ENCODE measurements at regions not wholly inside any gene's neighbourhood (a gene's known extent, or its start where the extent isn't known, plus 50 kb on each side); places are given as distances from the start of the nearest gene placed in this dataset.

DNA sequence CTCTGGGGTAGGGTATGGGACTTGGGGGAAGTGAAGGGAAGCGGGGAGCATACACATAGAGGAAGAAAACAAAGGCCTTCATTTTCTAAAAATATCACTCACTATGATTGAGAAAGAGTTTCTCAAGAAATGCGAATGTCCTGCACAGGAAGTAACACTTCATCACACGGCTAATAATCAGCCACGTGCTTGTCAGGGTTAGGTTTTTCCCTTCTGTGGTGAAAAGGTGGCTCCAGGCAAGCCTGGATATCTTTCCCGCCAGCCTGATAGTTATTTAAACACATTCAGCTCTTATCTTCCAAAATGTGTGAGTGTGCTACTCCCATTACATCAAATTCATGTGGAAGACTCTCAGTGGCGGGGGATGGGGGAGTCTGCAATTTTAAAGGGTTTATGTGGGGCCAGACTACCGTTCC, 166.4 kb upstream of the ADO start:
- TF ChIP-seq EP300 (IDR thresholded peaks at IDR 0.05) = no peak
- no peak for TF ChIP-seq FOSL2 (IDR thresholded peaks at IDR 0.05)
- no peak for TF ChIP-seq FOSL2 (CRISPR knock-in tag; IDR thresholded peaks at IDR 0.05)
- TF ChIP-seq POLR2A (IDR thresholded peaks at IDR 0.05; ENCODE audit: low read length) = no peak
- TF ChIP-seq CEBPB (IDR thresholded peaks at IDR 0.05) = no peak
- TF ChIP-seq, protein P1, sequence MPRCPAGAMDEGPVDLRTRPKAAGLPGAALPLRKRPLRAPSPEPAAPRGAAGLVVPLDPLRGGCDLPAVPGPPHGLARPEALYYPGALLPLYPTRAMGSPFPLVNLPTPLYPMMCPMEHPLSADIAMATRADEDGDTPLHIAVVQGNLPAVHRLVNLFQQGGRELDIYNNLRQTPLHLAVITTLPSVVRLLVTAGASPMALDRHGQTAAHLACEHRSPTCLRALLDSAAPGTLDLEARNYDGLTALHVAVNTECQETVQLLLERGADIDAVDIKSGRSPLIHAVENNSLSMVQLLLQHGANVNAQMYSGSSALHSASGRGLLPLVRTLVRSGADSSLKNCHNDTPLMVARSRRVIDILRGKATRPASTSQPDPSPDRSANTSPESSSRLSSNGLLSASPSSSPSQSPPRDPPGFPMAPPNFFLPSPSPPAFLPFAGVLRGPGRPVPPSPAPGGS (IDR thresholded peaks at IDR 0.05) = no peak
- TF ChIP-seq RAD21 (conservative IDR thresholded peaks at IDR 0.05 in 1 of 2, IDR thresholded peaks at IDR 0.05 in 1 of 2) = no peak
- TF ChIP-seq, protein P2, sequence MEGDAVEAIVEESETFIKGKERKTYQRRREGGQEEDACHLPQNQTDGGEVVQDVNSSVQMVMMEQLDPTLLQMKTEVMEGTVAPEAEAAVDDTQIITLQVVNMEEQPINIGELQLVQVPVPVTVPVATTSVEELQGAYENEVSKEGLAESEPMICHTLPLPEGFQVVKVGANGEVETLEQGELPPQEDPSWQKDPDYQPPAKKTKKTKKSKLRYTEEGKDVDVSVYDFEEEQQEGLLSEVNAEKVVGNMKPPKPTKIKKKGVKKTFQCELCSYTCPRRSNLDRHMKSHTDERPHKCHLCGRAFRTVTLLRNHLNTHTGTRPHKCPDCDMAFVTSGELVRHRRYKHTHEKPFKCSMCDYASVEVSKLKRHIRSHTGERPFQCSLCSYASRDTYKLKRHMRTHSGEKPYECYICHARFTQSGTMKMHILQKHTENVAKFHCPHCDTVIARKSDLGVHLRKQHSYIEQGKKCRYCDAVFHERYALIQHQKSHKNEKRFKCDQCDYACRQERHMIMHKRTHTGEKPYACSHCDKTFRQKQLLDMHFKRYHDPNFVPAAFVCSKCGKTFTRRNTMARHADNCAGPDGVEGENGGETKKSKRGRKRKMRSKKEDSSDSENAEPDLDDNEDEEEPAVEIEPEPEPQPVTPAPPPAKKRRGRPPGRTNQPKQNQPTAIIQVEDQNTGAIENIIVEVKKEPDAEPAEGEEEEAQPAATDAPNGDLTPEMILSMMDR (IDR thresholded peaks at IDR 0.05) = no peak
- no peak for TF ChIP-seq HOXA7 (CRISPR knock-in tag; IDR thresholded peaks at IDR 0.05)
- no peak for TF ChIP-seq GATA3 (IDR thresholded peaks at IDR 0.05; ENCODE audit: borderline replicate concordance)
- TF ChIP-seq BHLHE40 (IDR thresholded peaks at IDR 0.05; ENCODE audit: low read depth, low read length) = no peak
- TF ChIP-seq CHD4 (IDR thresholded peaks at IDR 0.05; ENCODE audit: borderline replicate concordance) = no peak
- TF ChIP-seq, protein P3, sequence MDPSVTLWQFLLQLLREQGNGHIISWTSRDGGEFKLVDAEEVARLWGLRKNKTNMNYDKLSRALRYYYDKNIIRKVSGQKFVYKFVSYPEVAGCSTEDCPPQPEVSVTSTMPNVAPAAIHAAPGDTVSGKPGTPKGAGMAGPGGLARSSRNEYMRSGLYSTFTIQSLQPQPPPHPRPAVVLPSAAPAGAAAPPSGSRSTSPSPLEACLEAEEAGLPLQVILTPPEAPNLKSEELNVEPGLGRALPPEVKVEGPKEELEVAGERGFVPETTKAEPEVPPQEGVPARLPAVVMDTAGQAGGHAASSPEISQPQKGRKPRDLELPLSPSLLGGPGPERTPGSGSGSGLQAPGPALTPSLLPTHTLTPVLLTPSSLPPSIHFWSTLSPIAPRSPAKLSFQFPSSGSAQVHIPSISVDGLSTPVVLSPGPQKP (IDR thresholded peaks at IDR 0.05; ENCODE audit: low read depth, low read length) = no peak
